Stimulated activated CD8-positive, alpha-beta memory T cell treated with anti-CD3 and anti-CD28 coated beads, Interleukin-7, amount 100 ng/mL, for 24 hours (primary cell): ENCODE measurements at regions not wholly inside any gene's neighbourhood (a gene's known extent, or its start where the extent isn't known, plus 50 kb on each side); places are given as distances from the start of the nearest gene placed in this dataset.
"Not testable (repeated sequence)": the region's sequence is repeated elsewhere in the genome, so short reads cannot be mapped to it uniquely, and the experiment has no call there.

Experiments used
- DNase-seq: peaks from one replicate; pipeline ENCODE4 v3.0.0-alpha.2; 2020; ENCODE audit warnings: low read depth

DNA sequence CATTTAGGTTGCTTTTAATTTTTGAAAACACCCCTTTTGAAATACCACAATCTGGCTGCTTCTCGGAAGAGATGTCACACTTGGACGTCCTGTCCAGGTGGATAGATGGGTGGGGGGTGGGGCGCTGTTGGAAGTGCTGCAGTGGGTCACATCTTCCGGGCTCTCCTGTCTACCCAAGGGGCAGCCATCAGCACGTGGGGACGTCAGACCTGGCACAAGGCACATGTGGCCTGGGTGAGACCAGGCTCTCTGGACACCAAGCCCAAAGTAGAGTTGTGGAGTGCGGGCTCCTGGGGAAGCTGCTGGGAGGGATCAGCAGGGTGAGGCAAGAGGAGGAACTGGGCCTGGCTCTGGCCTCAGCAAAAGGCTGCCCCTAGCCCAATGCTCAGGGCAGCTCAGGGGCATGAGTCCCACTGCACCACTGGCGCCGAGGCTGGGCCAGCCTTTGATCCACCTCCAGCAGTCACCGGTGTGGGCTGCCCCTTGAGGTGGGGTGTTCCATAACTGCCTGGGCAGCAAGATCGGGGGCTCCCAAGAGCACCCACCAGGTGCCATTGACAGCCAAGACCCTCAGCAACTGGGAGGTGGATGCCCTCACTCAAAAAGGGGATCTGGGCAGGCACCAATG lies 68.6 kb upstream of the CCND1 start:
- DNase-seq, result no peak

DNA sequence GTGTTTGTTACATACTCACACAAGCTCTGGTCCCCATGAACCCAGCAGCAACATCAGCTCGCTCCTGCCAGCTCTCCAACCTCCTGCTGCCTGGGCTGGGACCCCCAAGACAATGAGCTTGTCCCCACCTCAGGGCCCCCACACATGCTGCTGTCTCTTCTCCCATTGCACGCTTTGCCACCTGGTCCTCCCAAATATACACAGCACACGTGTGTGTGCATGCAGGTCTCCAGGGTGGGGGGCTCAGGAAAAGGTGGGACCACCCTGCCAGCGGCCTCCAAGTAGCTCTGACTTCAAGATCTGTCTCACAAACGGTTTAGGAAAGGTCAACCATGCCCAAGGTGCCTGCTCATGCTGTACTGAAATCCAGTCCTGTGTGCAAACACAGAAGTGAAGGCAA lies 68.1 kb upstream of the CCND1 start:
- DNase-seq, result no peak

DNA sequence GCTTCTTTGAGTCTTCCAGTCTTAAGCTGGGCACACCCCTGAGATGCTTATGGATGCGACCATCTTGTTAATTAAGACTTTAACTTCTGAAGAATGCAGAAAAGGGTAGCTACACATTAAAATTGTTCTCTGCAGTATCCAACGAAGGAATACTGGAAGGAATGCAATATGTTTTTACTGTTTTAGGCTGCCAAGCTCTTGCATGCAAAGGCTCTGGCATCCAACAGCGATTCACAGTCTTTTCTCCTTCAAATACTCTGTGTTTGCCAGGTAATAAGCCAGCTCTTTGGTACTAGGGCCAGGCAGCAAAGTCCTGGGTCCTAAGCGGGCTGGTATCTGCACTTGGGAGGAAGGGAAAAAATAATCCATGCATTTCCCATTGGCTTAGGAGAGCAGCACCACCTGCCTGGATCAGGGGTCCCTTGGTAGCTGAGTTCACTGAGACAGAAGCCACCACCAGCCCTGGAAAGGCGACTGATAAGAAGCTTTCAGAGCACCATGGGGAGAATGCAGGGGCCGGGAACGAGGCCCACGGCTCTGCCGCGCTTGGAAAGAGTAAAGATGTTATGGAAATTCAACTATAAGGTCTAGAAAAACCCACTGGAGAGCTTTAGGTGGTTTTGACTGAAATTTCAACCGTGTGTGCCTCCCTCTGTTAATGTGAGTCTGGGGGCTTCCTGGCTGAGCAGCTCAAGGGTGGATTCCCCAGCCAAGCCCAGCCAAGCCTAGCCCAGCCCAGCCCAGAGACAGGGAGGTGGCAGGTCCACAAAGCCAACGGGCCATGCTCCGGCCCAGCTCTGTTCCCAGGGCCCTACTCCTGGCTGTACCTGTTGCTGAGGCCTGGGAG lies 67.0 kb upstream of the CCND1 start:
- no peak for DNase-seq

DNA sequence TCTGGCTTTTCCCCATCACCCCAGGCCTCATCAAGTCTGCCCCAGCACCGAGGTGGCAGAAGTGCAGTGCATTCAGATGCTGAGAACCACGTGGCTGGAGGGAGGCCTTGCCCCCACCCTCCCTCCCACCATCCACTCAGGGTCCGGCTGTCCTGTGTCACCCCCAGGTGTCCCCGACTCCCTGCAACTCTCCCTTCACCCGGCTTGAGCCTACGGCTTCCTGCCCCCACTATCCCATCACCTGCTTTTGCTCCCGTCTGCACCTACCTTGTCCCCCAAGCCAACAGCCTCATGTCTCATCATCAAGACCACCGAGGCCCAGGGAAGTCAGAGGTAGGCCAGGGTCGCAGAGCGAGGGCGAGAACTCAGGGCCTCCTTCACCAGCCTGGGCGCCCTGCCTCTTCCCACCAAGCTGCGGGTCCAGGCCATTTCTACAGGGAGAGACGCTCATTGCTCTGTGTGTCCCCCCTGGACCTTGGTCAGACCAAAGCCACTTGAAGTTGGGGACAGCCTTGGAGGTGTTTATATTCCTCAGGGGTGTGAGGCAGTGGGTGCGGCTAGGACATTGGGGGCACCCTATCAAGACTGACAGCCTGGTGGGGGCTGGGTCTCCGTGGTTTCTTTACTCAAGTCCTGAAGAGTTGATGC lies 66.2 kb upstream of the CCND1 start:
- DNase-seq, result no peak

DNA sequence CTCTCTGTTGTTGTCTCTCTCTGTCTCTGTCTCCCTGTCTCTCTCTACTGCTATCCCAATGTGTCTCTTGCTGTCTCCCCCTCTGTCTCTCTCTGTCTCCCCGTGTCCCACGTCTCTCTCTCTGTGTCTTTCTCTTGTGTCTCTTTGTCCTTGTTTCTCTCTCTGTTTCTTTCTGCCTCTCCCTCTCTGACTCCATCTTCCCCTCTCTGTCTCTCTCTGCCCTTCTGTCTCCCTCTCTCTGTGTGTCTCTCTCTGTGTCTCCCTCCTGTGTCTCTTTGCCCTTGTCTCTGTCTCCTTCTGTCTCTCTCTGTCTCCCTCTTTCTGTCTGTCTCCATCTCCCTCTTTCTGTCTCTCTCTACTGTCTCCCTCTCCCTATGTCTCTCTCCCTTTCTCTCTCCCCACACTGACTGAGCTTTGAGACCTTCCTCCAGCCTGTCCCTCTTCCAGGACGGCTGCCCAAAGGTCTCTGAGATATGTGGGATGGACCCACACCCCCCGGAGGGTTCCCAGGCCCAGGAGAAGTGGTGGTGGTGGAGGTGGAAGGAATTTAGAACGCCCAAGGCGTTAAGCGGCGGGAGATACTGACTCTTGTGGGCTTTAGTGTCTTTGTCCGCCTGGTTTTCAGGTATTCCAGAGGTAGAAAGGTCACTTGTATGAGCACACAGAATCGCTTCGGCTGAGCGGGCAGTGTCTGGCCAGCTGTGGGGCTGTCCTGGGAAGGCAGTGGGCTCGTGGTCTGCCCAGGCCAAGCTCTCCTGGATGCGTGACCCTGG lies 65.5 kb upstream of the CCND1 start:
- no peak for DNase-seq

DNA sequence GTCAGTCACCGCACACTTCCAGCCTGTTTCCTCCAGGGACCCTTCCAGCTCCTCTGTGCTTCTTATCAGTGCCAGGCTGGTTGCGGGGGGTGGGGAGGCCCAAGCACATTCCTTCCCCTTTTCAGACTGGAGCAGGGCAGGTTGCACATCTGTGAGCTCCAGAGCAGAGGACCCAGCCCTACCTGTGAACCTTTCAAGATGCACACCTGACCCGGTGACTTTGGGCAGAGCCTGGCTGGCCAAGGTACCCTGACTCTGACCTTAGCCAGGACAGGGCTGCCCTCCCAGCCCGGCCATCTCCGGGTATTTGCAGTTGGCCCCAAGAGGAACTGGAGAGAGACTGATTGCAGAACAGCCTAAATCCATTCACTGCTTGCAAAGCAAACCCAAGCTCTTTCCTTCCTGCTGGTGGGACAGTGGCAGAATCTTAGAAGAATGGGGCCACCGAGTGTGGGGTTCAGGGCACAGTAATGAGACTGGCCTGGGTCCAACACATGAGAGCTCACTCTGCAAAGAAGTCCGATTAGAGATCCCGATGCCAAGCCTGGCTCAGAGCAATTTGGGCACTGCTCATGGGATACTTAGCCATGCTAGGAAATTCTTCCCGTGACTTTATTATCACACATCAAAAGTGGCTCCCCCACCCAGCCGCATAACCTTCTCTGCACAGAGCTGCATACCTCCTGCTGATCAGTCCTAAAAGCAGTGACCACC lies 64.7 kb upstream of the CCND1 start:
- no peak for DNase-seq

DNA sequence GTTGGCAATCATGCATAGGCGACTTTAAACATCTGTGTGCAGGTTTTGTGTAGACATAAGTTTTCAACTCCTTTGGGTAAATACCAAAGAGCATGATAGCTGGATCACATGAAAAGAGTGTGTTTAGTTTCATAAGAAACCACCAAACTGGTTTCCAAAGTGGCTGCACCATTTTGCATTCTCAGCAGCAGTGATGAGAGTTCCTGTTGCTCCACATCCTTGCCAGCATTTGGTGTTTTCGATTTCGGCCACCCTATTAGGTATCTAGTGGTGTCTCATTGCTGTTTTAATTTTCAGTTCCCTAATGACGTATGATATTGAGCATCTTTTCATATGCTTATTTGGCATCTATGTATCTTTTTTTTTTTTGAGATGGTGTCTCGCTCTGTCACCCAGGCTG lies 62.8 kb upstream of the CCND1 start:
- DNase-seq, result no peak

DNA sequence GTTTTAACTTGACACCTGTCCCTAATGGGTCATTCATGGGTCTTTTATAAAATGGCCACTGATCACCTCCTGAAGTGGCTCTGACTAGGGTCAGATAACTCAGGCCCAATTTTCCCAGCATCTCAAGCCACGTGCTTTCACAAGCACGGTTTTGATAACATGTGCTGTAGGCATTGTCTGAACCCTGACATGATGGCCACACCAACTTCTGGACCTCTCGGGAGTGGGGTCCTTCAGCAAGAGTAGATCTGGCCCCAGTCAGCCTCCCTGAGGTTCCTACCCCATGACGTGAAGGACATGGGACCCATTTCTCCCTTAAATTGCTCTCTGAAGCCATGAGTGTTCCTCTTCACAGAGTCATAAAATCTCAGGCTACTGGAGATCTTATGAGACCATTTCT lies 60.4 kb upstream of the CCND1 start:
- DNase-seq, result no peak

DNA sequence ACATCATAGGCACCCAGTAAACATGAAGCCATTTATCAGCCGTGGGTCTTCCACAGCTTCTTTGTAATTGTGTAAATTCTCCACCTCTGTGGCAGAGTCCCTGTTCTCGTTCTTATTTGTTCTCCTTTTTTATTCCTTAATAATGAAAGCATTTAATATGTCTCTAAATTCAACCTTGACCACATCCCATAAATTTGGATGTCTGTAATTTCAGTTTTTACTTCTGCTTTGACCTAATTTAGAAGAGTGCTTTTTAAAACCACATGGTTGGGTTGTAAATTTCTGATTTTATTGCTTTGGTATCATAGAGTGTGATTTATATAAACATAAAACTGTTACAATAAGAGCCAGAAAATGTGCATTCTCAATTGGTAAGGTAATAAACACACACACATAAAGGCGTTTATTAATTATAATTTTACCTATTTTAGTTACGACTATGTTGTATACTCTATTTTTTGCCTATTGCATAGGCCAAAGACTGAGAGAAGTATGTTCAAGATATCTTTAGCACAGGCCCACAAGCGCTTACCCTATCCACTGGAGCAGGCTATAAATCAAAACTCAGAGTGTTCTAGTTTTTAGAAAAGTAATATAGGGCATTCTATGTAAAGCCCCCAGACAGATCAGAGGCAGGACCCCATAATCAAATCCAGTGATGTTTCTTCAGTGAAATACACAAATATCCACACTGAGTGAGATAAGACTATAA lies 58.0 kb upstream of the CCND1 start:
- no peak for DNase-seq

DNA sequence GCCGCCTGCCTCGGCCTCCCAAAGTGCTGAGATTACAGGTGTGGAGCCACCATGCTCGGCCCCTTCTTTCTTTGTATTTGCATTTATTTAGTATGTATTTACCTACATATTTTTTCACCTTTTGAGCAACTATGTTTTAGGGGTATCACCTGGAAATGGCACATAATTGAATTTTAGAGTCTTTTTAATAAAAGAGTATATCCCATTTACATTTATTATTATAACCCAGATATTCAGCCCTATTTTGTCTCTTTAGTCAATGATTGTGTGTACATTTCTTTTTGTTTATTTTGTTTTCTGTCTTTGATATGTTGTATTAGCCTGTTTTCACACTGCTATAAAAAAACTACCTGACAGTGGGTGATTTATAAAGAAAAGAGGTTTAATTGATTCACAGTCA lies 56.8 kb upstream of the CCND1 start:
- DNase-seq, result no peak

DNA sequence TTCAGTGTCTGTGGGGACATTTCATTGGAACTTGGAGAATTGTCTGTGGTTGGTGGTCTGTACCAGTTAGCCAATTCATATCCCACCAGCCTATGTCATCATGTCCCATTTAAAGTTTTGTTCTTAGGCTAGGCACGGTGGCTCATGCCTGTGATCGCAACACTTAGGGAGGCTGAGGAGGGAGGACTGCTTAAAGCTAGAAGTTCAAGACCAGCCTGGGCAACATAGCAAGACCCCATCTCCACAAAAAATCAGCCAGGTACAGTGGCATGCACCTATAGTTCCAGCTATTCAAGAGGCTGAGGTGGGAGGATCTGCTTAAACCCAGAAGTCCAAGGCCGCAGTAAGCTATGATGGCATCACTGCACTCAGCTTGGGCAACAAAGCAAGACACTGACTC lies 55.6 kb upstream of the CCND1 start:
- DNase-seq, result no peak

DNA sequence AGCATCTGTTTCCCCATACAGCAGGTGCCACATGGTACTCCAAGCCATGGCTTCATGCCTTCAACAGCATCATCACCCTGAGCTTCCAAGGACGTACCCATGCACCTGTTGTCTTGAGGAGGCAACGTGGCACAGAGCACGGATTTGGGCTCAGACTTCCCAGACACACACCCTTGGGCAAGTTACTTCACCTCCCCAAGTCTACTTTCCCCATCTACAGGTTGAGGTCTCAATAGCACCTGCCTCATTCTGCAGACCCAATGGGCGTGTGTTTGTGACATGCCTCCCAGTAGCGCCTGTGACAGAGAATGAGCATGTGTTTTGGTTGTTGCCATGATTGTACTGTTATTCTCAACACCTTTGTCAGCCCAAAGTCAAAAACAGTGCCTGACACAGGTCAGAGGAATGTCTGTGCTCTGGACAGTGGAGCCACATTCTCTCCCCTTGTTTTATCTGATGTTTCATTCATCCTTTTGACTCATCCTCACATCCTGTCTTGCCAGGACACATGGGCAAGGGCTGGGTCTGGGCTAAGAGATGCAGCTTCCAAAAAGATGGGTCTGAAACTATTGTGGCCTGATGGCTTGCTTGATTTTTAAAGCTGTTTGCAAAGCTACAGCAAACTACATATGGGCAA lies 53.4 kb upstream of the CCND1 start:
- no peak for DNase-seq

DNA sequence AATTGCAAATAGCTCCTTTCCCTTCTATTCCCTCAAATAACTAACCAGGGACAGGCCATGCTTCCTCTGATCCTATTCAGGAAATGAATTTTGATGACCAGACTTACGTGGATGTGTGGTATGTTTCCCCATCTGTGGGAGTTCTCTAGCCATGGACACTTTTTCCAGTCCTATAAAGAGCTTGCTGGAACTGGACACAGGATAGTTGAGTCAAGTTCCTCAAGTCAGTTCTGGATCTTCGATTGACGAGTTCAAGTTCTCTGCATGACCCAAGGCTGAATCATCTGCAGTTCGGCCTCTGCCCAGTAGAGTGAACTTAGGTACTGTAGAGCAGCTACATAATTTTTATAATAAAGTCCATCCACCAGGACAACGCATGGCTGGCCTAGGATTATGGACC lies 52.7 kb upstream of the CCND1 start:
- no peak for DNase-seq

DNA sequence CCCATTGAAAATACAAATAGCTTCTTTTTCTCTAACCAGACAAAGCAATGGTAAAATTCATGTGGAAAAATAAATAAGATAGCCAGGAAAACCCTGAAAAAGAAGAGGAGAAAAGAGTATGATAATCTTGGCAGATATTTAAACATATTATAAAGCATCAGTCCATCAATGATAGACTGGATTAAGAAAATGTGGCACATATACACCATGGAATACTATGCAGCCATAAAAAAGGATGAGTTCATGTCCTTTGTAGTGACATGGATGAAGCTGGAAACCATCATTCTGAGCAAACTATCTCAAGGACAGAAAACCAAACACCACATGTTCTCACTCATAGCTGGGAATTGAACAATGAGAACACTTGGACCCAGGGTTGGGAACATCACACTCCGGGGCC lies 50.9 kb upstream of the CCND1 start:
- not testable (repeated sequence) for DNase-seq
